Muscle of arm (tissue), 1 donor: ENCODE measurements at regions not wholly inside any gene's neighbourhood (a gene's known extent, or its start where the extent isn't known, plus 50 kb on each side); places are given as distances from the start of the nearest gene placed in this dataset.
"Not testable (repeated sequence)": the region's sequence is repeated elsewhere in the genome, so short reads cannot be mapped to it uniquely, and the experiment has no call there.

Experiments
- DNase-seq: peaks from one replicate; pipeline ENCODE4 v3.0.0-alpha.2; 2013

- DNase-seq, result no peak
These were observed 134.8 kb upstream of the LARP1 start for GRCh38 chr5:154620411-154620810.

GRCh38 chr5:154618696-154619095 is 136.5 kb upstream of the LARP1 start:
- no peak for DNase-seq

GRCh38 chr5:154614595-154614994 is 136.6 kb upstream of the HAND1 start:
- DNase-seq, result no peak

GRCh38 chr5:154614125-154614524 is 136.1 kb upstream of the HAND1 start:
- no peak for DNase-seq

- DNase-seq, result no peak
These were observed 134.6 kb upstream of the HAND1 start for GRCh38 chr5:154612666-154613065.

GRCh38 chr5:154611341-154611767 is 133.3 kb upstream of the HAND1 start:
- DNase-seq, result no peak

- peak; percentile 56 for DNase-seq
These were observed 132.5 kb upstream of the HAND1 start for GRCh38 chr5:154610321-154611154.

GRCh38 chr5:154609251-154609650 is 131.2 kb upstream of the HAND1 start:
- DNase-seq, result no peak

GRCh38 chr5:154608531-154609011 is 130.5 kb upstream of the HAND1 start:
- no peak for DNase-seq

GRCh38 chr5:154607746-154608145 is 129.7 kb upstream of the HAND1 start:
- no peak for DNase-seq

GRCh38 chr5:154606246-154606645 is 128.2 kb upstream of the HAND1 start:
- DNase-seq, result no peak

- DNase-seq, result no peak
These were observed 126.1 kb upstream of the HAND1 start for GRCh38 chr5:154603953-154604679.

GRCh38 chr5:154603485-154603884 is 125.5 kb upstream of the HAND1 start:
- DNase-seq, result no peak

- DNase-seq, result no peak
These were observed 125.0 kb upstream of the HAND1 start for GRCh38 chr5:154603011-154603410.

GRCh38 chr5:154601014-154601413 is 123.0 kb upstream of the HAND1 start:
- DNase-seq, result no peak

GRCh38 chr5:154598021-154598420 is 120.0 kb upstream of the HAND1 start:
- DNase-seq, result no peak

GRCh38 chr5:154596844-154597243 is 118.8 kb upstream of the HAND1 start:
- not testable (repeated sequence) for DNase-seq

GRCh38 chr5:154595662-154596061 is 117.6 kb upstream of the HAND1 start:
- no peak for DNase-seq

- no peak for DNase-seq
These were observed 115.8 kb upstream of the HAND1 start for GRCh38 chr5:154593796-154594195.

GRCh38 chr5:154593071-154593470 is 115.0 kb upstream of the HAND1 start:
- DNase-seq, result no peak

- DNase-seq, result no peak
These were observed 112.2 kb upstream of the HAND1 start for GRCh38 chr5:154590093-154590724.

- no peak for DNase-seq
These were observed 111.5 kb upstream of the HAND1 start for GRCh38 chr5:154589511-154589910.
